Naive B cell (primary cell): ENCODE measurements at regions not wholly inside any gene's neighbourhood (a gene's known extent, or its start where the extent isn't known, plus 50 kb on each side); places are given as distances from the start of the nearest gene placed in this dataset.

ENCODE experiments used
- ATAC-seq, 2 donors: fragments of 150-1000 bp; cut with Tn5 transposase; 2 replicates each; pipeline ENCODE4 v1.10.0; 2021; ENCODE audit warnings: low read depth in 2 of 2, mild to moderate bottlenecking in 2 of 2, moderate library complexity in 2 of 2
- DNase-seq: peaks from one replicate; pipeline ENCODE4 v3.0.0; 2022
- H3K27ac Mint-ChIP-seq, 6 donors: one replicate each; pipeline ENCODE4 v1.8.0; 2020 to 2022; ENCODE audit warnings: mild to moderate bottlenecking in 6 of 6, mixed read lengths in 6 of 6, moderate library complexity in 5 of 6, inconsistent platforms in 2 of 6
- H3K27me3 Mint-ChIP-seq, 3 donors: one replicate each; pipeline ENCODE4 v1.8.0; 2021 to 2022; ENCODE audit warnings: mixed read lengths in 3 of 3, mild to moderate bottlenecking in 1 of 3
- H3K36me3 Mint-ChIP-seq, 2 donors: one replicate each; pipeline ENCODE4 v1.8.0; 2020 to 2022; ENCODE audit warnings: mixed read lengths in 2 of 2, inconsistent platforms in 1 of 2, mild to moderate bottlenecking in 1 of 2
- H3K4me1 Mint-ChIP-seq, 3 donors: one replicate each; pipeline ENCODE4 v1.8.0; 2020 to 2022; ENCODE audit warnings: mixed read lengths in 3 of 3, inconsistent platforms in 1 of 3, mild to moderate bottlenecking in 1 of 3, moderate library complexity in 1 of 3
- H3K4me3 Mint-ChIP-seq, 8 donors: one replicate each; pipeline ENCODE4 v1.8.0; 2020 to 2022; ENCODE audit warnings: mild to moderate bottlenecking in 8 of 8, mixed read lengths in 8 of 8, moderate library complexity in 8 of 8, inconsistent platforms in 2 of 8
- H3K9me3 Mint-ChIP-seq, 7 donors: one replicate each; pipeline ENCODE4 v1.8.0; 2020 to 2022; ENCODE audit warnings: mixed read lengths in 7 of 7, mild to moderate bottlenecking in 5 of 7, inconsistent platforms in 2 of 7, moderate library complexity in 1 of 7

DNA sequence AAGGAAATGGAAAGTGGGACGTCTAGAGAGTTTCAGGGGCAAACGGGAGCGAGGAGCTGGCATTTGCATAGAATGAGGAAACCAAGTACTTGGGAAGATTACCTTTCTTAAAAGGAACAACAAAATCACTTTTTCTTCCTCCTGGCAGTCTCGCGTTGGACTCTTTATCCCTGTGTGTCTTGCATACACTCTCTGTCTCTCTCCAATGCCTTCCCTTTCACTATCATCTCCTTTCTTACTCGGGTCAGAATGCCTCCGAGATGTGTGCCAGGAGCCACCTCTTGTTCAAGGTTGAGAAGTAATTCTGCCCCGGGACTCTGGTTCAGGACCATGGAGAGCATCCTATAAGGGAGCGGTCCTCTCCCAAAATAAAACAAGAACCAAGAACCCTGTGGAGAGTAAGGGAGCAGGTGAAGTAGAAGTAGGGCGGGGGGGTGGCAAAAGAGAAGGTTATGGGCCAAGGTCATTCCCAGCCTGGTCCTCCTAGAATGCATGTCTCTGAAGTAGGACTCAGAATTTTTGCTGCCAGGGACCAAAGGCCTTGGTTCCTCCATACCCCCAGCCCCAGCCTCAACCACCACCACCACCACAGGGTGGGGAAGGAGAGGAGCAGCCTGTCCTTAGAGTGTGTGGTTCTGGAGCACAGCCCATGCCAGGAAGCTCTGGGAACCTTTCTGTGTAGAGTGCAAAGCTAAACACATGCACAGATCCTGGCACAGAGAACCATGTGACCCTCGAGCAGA is 72.1 kb upstream of the ARAP3 start:
- no peak overlapping the region for H3K4me3 Mint-ChIP-seq
- H3K36me3 Mint-ChIP-seq, result peaks cover 0 to 25% of the 10 kb centered on the region in 2 donors
- DNase-seq, result no peak

DNA sequence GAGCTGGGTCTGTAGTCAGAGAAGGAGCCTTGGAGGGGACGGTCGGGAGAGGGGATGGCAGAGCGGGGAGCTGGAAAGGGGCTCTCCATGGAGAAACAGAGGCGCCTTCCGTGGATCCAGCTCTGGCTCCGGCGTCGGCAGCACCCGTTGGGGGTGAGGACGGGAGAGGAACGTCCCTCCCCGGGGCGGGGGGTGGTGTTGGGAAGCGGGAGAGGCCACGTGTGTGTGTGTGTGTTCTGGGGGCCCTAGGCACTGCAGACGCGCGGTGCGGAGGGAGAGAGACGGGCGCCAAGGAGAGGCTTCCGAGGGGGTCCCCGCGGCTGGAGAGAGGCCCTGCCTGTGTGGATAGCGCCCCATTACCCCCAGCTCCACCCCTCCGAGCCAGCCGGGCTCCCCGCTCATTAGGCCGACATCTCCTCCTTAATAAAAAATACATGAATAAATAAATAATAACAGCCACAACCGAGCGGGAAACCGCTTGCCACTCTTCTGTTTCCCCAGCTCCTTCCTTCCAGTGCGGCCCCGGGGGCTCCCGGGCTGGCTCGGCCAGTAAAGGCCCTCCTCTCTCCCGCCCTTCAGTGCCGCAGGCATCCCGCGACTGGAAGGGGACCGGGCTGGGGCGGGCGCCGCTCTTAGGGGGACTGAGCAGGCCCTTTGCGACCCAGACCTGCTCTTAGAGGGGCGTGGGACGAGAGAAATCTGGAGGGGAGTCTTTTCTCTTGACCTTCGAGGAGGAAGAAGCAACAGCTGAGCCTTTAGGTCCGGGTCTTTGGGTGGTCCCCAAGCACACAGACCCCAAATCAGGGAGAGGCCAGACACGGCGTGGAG is 71.3 kb upstream of the ARAP3 start:
- Mint-ChIP-seq H3K4me1 (peaks cover 5 to 15% (median 7%) of the 10 kb centered on the region in 3 donors), H3K4me3 (no peak overlapping the region), H3K36me3 (peaks cover 0 to 25% of the 10 kb centered on the region in 2 donors), H3K27me3 (peaks cover 59 to 92% (median 85%) of the 10 kb centered on the region in 3 donors), H3K9me3 (peaks cover 0 to 4% (median 0%) of the 10 kb centered on the region in 7 donors), H3K27ac (no peak overlapping the region)
- ATAC-seq (no peak), DNase-seq (no peak)

More for the DNA sequence above, 72.1 kb upstream of the ARAP3 start:
- peaks cover 7 to 18% (median 9%) of the 10 kb centered on the region in 3 donors for H3K4me1 Mint-ChIP-seq
- H3K9me3 Mint-ChIP-seq, result peaks cover 0 to 4% (median 0%) of the 10 kb centered on the region in 7 donors
- no peak for ATAC-seq
- peaks cover 62 to 95% (median 81%) of the 10 kb centered on the region in 3 donors for H3K27me3 Mint-ChIP-seq
- no peak overlapping the region for H3K27ac Mint-ChIP-seq

DNA sequence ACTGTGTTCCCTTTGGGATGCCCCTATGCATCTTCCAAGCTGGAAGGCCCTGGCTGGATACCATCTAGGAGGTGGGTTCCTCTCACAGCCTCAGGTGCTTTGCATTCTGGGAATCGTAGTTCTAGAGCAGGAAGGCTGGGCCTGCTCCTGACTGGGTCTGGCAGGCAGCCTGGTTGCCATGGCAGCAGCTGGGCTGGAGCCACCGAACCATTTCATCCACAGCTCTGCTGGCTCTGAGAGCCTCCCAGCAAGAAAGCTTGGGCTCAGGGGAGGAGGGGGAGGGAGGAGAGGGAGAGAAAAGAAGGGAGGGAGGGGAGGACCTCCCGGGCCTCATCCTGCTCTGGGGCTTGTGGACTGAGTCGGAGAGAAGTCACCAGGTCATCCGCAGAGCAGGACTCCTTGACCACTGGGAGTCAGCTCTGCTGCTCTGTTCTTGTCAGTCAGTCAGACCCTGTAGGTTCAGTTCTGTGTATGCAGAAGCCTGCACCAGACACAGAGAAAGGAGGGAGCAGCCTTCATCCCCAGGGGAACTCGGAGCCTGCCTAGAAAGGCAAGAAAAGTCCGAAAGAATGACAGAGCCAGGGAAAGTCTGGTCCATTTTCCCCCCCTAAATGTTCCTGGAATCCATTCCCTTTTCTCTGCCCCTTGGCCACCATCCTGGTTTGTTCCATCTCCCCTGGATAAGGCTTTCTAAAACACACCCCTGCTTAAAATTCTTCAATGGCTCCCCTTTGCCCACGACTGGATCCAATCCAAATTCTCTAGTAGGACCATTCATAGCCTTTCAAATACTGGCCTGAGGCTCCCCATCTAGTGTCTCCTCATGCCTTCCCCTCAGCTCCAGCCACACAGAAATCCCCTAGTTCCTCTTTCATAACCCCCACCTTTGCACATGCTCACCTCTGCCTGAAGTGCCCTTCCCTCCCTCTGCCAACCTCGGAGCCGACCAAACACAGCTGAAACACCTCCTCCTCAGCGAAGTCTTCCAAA is 65.4 kb upstream of the ARAP3 start:
- Mint-ChIP-seq H3K9me3 (no peaks in the 10 kb centered on the region), H3K36me3 (no peaks in the 10 kb centered on the region), H3K4me3 (peak overlapping the region in 6 of 8 donors; percentile 33 to 60 (median 52)), H3K4me1 (peaks cover 24 to 25% (median 25%) of the 10 kb centered on the region in 3 donors), H3K27ac (peak overlapping the region; percentile 50 to 91 (median 82)), H3K27me3 (peaks cover 36 to 57% (median 44%) of the 10 kb centered on the region in 3 donors)
- ATAC-seq, result peak; percentile 94
- DNase-seq, result peak; percentile 45

DNA sequence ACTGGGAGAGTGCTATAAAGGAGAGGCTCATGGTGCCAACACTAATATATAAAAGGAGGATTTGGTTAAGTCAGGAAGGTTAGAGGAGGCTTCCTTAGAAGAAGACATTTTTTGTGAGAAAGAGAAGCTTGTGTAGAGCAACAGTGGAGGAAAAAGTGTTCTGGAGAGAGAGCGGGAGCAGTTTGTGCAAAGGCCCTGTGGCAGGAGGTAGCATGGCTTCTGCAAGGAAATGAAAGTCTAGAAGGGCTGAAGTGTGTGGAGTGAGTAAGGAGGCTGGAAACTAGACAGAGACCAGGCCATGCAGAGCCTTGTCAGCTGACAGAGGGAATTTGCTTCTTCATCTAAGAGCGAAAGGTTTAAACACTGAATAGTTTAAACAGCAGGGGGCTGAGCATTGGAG is 64.4 kb upstream of the ARAP3 start:
- H3K4me1 Mint-ChIP-seq, result peaks cover 24 to 25% (median 25%) of the 10 kb centered on the region in 3 donors
- no peak for ATAC-seq
- no peak for DNase-seq
- H3K4me3 Mint-ChIP-seq, result peak overlapping the region in 2 of 8 donors; percentile 10 to 16
- H3K27ac Mint-ChIP-seq, result peak overlapping the region in 3 of 6 donors; percentile 22 to 57 (median 50)
- no peaks in the 10 kb centered on the region for H3K9me3 Mint-ChIP-seq
- H3K27me3 Mint-ChIP-seq, result peaks cover 32 to 56% (median 54%) of the 10 kb centered on the region in 3 donors
- H3K36me3 Mint-ChIP-seq, result no peaks in the 10 kb centered on the region

DNA sequence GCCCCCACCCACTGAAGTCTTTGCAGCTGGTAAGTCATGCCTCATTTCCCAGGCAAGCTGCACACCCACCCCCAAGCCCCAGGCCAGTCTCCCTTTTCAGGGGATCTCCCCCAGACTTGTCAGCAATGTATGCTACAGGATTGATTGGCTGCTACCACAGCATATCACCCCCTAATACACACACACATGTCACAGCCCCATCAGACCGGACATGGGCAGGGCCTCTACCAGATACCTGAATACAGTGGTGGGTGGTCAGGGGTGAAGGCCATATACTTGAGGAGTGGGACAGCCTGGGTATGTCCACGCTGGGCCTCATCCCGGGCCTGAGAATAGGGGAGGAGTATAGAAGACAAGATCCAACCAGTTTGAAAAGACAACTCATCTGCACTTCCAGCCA is 63.4 kb upstream of the ARAP3 start:
- ATAC-seq (no peak), DNase-seq (no peak)
- H3K27me3 Mint-ChIP-seq, result peaks cover 34 to 60% (median 55%) of the 10 kb centered on the region in 3 donors
- H3K4me3 Mint-ChIP-seq, result no peak overlapping the region
- peak overlapping the region in 1 of 6 donors; percentile 61 for H3K27ac Mint-ChIP-seq
- H3K4me1 Mint-ChIP-seq, result peaks cover 24 to 25% (median 25%) of the 10 kb centered on the region in 3 donors
- no peaks in the 10 kb centered on the region for H3K36me3 Mint-ChIP-seq
- no peaks in the 10 kb centered on the region for H3K9me3 Mint-ChIP-seq

DNA sequence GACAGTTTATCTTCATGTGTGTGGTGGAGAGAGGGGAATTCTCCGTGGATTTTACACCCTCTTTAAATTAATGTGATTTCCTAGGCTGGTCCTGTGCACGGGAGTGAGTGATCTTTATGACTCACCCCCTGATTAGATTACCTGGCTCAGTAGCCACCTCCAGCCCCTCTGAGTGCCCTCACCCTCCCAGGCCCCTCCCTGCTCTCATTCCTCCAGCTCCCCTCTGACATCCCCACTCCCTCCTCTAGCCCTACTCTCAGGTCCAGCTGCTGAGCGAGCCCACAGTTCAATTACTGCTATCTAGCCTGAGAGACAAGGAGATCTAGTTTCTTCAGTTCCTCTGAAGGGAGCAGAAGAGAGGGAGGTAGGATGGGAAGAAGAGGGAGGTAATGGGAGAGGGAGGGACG is 61.8 kb upstream of the ARAP3 start:
- H3K4me3 Mint-ChIP-seq, result no peak overlapping the region
- H3K36me3 Mint-ChIP-seq, result no peaks in the 10 kb centered on the region
- peaks cover 37 to 54% (median 51%) of the 10 kb centered on the region in 3 donors for H3K27me3 Mint-ChIP-seq
- no peak for ATAC-seq
- H3K9me3 Mint-ChIP-seq, result no peaks in the 10 kb centered on the region
- H3K27ac Mint-ChIP-seq, result peak overlapping the region in 1 of 6 donors; percentile 32
- no peak for DNase-seq
- peaks cover 24 to 25% (median 25%) of the 10 kb centered on the region in 3 donors for H3K4me1 Mint-ChIP-seq

DNA sequence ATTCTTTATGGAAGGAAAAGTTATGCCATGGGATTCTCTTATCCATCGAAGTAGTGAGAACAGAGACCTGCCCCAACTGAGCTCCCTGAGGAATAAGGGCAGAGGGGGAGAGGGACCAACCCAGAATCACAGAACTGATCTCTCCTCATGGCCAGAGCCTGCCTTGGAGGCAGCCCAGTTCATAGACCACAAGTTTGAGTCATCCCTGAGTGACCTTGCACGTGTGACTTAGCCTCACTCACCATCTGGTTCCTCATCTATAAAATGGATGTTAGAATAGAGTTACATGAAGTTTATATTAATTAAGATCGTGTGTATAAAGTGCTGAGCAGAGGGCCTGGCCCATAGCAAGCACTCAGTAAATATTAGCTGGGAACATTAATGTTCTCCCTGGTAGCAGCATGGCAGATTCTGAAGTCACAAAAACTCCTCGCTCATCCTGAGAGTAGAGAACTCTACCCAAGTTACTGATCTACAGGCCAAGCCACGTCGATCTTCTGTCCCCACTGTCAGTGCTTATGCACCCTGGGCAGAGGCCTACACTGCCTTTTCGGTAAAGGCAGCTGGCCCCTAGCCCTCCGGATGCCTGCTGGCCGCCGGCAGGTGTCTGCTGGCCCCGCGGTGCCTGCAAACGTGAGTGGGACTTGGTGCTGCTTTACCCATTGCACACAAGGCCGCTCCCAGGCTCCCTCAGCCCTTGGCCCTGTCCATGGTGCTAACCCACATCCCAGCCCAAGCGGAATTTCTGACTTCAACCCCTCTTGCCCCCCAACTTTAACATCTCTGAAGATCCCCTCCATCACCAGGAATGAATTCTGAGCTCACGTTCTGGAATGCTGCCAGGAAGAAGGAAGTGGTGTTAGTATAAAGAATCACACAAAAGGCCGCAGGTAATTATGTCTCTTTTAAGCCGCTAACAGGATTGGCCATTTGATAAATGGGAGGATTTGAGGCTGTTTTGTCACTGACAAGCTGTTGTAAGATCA is 61.1 kb upstream of the ARAP3 start:
- no peak for DNase-seq
- Mint-ChIP-seq H3K27me3 (peaks cover 44 to 58% (median 53%) of the 10 kb centered on the region in 3 donors), H3K27ac (peak overlapping the region in 1 of 6 donors; percentile 32)

DNA sequence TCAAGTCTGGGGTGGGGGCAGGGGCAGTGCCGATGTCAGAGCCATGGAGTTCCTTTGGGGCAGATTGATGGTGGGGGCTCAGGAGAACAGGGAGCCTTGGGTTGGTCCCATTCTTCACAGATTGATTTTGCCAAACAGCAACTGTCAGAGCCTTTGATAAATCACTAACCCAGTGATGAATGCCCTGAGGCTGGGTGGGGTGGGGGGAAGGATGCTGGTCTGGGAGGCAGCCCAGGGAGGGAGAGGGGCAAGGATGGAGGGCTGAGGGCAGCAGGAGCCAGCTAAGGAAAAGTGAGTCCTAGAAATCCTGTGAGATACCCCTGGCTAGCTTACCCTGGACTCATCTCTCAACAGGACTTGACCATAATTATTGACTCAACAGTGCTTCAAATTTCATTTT is 60.1 kb upstream of the ARAP3 start:
- no peak overlapping the region for H3K27ac Mint-ChIP-seq
- DNase-seq, result no peak
- H3K27me3 Mint-ChIP-seq, result peaks cover 47 to 68% (median 63%) of the 10 kb centered on the region in 3 donors
- no peaks in the 10 kb centered on the region for H3K9me3 Mint-ChIP-seq
- H3K4me1 Mint-ChIP-seq, result peaks cover 12 to 16% (median 14%) of the 10 kb centered on the region in 3 donors
- ATAC-seq, result no peak
- H3K4me3 Mint-ChIP-seq, result no peak overlapping the region
- H3K36me3 Mint-ChIP-seq, result no peaks in the 10 kb centered on the region

More for the DNA sequence above, 61.1 kb upstream of the ARAP3 start:
- H3K36me3 Mint-ChIP-seq, result no peaks in the 10 kb centered on the region
- no peaks in the 10 kb centered on the region for H3K9me3 Mint-ChIP-seq
- ATAC-seq, result no peak
- H3K4me1 Mint-ChIP-seq, result peaks cover 22 to 23% (median 22%) of the 10 kb centered on the region in 3 donors
- H3K4me3 Mint-ChIP-seq, result no peak overlapping the region

DNA sequence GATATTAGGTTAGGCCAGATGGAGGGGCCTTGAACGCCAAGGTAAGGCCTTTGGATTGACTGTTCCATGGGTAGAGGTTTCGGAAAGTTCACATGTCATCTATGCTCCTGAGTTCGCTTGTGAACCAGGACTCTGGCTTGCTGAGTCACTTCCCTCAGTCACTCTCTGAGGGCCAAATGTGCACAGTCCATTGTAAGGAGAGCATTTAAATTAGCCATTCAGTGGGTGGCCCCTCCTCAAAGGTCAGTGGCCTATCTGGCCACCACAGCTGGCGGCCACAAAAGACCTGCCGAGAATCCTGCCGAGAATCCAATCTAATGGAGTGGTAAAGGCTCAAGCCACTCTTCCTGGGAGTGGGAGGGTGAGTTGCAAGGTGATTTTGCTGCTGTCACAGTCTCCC is 58.9 kb upstream of the ARAP3 start:
- Mint-ChIP-seq H3K4me3 (no peak overlapping the region), H3K36me3 (no peaks in the 10 kb centered on the region), H3K9me3 (no peaks in the 10 kb centered on the region), H3K4me1 (peaks cover 0 to 5% (median 3%) of the 10 kb centered on the region in 3 donors), H3K27ac (no peak overlapping the region), H3K27me3 (peaks cover 53 to 79% (median 76%) of the 10 kb centered on the region in 3 donors)
- no peak for ATAC-seq
- no peak for DNase-seq

DNA sequence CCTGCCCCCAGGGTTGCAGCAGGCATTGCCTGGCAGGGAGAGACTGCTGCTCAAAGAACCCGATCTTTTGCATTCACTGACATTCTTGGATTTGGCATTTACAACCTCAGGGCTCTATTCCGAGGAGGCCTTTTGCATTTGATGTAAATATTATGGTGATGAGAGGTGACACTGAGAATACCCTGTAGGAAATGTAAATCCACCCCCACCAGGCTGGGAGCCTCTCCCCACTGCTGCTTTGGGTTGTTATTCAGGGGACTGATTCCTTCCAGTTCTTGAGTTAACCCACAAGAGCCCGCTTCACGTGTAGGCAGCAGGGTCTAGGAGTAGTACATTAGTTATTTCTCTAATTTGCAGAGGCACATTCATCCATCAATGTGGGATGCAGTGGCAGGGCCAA is 55.5 kb upstream of the ARAP3 start:
- H3K36me3 Mint-ChIP-seq, result no peaks in the 10 kb centered on the region
- ATAC-seq (no peak), DNase-seq (no peak)
- H3K4me1 Mint-ChIP-seq, result peaks cover 0 to 8% (median 8%) of the 10 kb centered on the region in 3 donors
- H3K4me3 Mint-ChIP-seq, result no peak overlapping the region
- H3K9me3 Mint-ChIP-seq, result peaks cover 0 to 3% (median 0%) of the 10 kb centered on the region in 7 donors
- peaks cover 57 to 84% (median 79%) of the 10 kb centered on the region in 3 donors for H3K27me3 Mint-ChIP-seq
- no peak overlapping the region for H3K27ac Mint-ChIP-seq

DNA sequence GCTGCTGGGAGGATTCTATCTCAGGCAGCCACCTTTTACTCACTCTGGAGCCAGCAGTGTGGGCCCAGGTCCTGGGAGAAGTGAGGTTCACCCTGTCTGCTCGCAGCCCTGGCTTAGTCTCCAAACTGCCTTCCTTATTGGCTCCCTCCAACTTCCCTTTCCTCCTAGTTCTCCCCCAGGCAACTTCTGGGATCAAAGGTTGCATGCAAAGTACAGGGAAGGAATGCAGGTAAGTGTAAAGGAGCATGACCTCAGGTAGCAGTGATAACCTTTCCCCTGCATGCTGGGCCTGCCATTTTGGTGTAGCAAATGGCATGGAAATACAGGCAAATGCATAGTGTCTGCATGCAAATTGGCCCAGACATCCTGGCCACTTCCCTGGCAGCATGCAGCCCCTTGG is 53.8 kb upstream of the ARAP3 start:
- Mint-ChIP-seq H3K27me3 (peaks cover 54 to 83% (median 75%) of the 10 kb centered on the region in 3 donors), H3K27ac (no peak overlapping the region), H3K36me3 (no peaks in the 10 kb centered on the region), H3K4me1 (peaks cover 0 to 8% (median 8%) of the 10 kb centered on the region in 3 donors), H3K4me3 (no peak overlapping the region), H3K9me3 (peaks cover 0 to 3% (median 0%) of the 10 kb centered on the region in 7 donors)
- ATAC-seq, result no peak
- DNase-seq, result no peak
